ENCODE measurements at regions not wholly inside any gene's neighbourhood (a gene's known extent, or its start where the extent isn't known, plus 50 kb on each side); places are given as distances from the start of the nearest gene placed in this dataset.

- no peak for DNase-seq
Observed at GRCh38 chr5:158644301-158644700, 455.4 kb downstream of the EBF1 start.

GRCh38 chr5:158643840-158644239 is 455.9 kb downstream of the EBF1 start:
- DNase-seq, result no peak

DNA sequence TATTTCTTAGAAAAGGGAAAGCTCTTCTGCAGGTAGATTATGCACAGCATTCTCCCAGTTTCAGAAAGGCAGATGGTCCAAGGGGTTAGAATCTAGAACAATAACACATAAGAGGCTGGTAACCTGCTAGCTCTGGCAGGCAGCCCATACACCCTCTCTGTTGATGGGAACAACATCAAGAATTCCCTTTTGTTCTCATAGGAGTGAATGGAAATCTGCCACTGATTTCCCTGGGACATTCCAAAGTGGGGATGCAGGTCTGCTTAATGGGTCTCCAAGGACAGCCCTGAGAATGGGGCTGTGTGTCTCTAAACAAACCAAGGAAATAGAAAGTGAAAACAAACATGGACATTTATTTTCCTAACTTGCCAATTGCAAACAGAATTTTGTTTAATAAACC is 456.8 kb downstream of the EBF1 start:
- DNase-seq, result no peak

DNA sequence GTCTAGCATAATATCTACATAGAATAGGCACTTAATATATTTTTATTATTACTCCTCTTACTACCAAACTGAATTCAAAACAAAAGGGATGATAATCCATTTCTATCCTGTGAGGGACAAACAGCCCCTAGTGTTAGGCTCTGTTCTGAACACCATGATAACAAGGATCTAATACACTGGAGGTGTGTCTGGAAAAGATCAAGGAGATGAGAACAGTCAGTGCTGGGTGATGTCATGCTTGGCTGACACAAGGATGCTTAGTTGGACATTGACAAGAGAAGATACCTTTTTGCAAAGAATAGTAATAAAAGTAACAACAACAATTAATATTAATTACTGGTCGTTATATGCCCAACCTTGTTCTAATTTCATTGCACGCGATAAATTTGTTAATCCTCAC is 458.7 kb downstream of the EBF1 start:
- DNase-seq, result no peak

DNA sequence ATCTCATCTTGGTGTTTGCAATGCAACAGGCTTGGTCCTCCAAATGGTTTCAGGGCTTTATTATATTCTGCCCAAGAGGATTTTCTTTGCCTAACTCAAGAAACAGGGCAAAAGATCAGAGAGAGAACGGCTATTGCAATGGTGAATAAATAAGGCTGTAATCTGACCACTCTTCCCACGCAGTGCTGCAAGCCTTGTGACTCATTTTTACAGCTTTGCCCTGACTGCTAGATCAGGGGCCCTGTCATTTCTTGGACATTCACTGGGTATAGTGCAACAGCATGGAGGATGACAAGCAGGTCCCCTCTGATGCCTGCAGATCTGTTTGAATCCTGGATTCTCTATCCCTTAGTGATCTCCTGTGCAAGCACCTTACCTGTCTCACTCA is 459.1 kb downstream of the EBF1 start:
- no peak for DNase-seq

DNA sequence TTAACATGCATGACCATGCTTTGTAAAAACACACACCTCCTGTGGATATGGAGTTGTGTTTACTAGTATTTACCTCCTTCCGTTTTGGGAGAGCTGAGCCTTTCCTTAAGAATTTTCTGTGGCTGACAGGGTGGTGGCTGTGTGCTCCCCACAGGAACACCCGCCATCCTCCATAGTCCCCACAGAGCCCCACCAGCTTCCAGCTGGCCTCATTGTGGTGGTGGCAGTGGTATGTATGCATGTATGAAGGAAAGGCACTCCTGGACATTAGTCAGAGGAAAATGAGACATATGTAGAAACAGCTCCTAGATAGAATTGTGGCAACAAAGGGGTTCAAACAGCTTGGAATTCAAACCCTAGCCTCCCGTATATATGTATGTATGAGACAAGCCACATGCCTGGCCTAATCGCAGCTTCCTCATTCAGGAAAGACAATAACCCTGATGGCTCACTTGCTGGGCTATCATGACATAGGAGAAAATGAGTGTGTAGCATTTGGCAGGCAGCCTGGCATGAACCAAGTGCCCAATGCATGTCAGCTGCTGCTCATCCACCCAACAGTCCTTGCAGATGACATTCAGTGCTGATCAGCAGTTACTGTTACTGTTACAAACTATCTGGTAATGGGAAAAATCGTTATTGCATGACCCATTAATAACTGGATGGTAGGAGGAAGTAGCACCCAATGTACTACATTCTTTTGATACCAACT is 459.7 kb downstream of the EBF1 start:
- DNase-seq, result no peak

- peak; percentile 15 for DNase-seq
Observed at GRCh38 chr5:158638396-158638795, 461.3 kb downstream of the EBF1 start.

DNA sequence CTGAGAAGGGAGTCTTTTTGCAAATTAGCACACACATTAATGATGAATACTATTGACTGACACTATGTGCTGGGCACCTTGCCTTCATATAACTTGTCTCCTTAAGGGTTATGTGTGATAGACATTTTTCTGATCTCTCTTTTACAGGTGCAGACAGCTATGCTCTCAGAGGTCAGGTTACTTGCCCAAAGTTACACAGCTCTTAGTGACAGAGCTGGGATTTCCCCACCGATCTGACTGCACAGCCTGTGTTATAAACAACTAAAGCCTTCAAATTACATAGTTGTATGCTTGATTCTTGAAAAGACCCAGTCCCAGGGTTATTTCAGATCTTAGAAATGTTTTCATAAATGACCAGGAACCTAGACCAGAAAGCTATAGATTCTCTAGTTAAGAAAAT is 462.7 kb downstream of the EBF1 start:
- DNase-seq, result no peak

DNA sequence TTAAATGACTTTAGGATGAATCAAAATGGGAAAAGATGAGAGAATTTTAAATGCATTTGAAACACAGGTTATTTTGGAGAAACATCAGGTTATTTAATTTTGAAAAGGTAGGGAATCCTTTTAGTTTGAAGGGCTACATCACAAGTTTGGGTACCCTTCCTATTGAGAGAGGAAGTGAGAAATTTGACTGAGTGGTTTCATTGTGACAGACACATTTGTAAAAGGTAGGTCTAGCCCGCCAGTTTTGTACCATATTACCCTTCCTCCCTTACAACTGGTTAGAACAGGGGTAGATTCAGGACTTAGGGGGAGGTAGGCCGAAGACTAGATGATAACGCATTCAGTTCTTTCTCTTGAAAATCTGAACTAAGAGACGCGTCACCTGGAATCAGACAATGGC is 464.2 kb downstream of the EBF1 start:
- DNase-seq, result no peak

DNA sequence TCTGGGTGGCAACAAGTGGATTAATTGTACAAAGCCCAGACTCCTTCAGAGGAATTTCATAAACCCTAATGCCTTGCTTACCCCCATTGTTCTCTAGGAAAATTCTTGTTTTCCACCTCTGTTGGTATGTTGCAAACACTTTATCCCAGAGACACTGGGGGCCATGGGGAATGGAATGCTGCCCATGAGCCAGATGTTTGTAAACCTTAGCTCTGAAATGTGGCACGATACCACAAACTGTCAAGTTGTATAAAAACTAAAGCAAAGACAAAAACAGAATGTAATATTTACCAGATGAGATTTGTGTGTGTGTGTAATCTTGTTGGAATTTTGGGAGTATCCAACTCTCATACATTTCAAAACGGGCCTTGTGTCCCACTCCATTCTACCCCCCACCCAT is 465.0 kb downstream of the EBF1 start:
- no peak for DNase-seq

DNA sequence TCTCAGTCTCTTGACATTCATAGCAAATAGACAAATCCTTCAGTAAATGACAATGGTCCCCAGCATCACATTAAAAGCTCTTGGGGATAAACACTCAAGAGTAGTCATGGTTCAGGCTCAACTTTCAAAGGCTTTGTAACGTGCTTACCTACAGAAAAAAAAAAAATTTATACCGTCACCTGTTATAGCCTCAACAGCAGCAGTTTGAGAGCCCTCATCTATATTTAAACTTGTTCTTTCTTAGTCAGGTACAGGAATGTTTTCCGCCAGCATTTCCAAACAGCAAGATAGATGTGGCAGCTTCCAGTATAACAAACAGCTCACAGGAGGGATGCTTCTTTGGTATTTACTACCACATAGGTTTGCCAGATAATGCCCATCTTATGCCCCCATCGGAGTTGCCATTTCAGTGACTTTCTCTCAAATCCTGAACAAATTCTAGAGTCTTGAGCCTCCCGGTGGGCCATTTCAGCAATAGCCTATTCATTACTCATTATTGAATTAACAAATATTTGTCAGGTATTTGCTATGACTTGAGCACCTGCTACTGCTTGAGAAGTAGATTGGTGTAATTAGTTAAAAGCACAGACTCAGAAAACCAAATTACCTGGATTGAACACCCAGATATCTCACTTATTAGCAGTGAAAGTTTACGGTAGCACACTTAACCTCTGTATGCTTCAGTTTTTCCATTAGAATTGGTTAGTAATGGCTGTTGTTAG is 470.0 kb downstream of the EBF1 start:
- DNase-seq, result no peak

DNA sequence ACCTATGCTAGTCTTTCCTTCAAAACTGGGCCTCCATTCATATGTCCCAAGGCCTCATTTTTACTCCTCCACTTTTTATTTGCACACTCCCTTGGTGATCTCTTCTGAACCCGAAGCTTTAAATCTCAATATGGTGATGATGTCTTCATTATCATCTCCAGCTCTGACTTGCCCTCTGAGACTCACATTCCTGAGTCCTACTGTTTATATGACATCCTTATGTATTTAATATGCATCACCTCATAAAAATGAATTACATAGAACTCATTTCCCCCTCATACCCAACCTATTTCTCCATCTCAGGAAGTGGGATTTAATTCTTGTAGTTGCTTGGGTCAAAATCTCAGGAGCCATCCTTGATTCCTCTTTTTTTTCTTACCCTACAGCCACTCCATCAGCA is 473.0 kb downstream of the EBF1 start:
- no peak for DNase-seq

- DNase-seq, result no peak
Observed at GRCh38 chr5:158623971-158624370, 475.7 kb downstream of the EBF1 start.

GRCh38 chr5:158621391-158621790 is 478.3 kb downstream of the EBF1 start:
- no peak for DNase-seq

DNA sequence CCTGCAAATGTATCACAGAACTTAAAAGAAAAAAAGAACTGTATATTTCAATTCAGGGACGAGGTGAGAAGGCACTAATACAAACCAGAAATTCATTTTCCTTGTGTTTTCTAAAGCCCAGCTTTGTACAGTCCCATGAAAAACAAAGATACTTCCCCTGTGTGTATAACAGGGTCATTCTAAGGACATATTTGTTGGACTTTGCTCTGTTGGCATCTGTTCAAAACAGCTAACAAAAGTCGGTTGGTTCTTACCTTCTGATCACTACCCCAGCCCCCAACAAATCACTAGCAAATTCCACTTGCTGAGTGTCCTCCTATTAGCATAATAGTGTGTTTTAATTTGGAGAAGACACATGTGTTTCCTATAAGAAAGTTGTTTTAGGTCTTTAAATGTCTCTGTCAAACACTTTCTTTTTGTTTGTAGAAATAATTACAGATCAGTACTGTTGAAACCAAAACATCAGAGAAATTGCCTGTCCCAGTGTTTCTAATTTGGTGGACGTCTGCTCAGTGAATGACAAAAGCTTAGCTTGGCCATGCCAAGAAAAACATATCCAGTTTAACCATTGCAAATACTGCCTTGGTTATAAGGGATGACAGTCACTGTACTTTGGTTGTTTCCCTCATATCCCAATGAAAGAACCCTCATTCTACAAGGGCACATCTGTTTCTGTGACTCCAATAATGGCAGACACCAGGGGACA is 480.5 kb downstream of the EBF1 start:
- DNase-seq, result no peak

GRCh38 chr5:158618256-158618655 is 481.5 kb downstream of the EBF1 start:
- DNase-seq, result no peak

GRCh38 chr5:158616707-158617106 is 483.0 kb downstream of the EBF1 start:
- no peak for DNase-seq

DNA sequence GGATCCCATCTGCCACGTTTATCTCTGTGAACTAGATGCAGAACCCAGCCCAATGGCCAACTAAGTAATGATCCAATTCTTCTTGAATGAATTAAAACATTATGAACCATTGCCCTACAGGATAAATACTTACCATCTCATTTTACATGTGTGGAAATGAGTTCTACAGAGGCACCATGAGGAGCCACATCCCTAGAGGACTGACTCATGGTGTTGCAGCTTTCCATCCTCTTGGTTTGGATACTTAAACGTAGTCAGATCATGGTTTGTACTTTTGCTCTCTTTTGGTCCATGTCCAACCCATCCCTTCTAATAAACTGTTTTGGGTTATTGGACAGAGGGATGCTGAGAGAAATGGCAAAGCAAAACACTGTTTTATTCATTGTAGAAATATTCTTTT is 484.8 kb downstream of the EBF1 start:
- no peak for DNase-seq

DNA sequence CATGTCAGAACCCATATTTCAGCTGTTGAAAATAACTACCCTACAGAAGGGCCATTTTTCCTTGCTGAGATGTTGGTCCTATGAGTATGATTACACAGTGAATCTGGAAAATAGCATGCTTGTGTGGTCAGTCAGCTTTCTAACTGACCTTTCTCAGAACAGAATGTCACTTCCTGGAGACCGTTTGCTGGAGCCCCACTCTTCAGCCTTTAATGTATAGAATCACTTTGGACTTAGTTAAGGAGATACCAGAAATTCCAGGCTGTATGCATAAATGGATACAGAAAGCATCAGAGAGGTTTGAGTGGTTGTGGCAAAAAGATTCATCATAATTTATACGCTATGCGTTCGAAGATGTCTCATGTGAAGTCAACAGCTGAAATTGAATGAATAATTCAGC is 488.1 kb downstream of the EBF1 start:
- DNase-seq, result no peak

DNA sequence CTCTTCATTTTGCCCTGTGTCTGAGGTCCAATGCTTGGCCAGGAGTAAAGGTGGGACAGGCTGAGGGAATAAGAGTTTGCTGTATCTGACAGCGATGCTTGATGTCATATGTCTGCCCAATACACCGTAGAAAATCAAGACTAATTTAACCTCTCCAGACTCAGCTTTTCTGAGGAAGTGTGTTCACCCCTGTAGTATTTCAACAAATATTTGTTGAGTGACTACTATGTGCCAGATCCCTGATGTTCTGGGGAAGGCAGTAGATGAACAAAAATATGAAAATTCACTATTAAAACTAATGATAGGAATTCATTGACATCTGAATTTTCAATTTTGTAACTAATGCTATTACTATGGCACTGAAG is 489.7 kb downstream of the EBF1 start:
- no peak for DNase-seq

DNA sequence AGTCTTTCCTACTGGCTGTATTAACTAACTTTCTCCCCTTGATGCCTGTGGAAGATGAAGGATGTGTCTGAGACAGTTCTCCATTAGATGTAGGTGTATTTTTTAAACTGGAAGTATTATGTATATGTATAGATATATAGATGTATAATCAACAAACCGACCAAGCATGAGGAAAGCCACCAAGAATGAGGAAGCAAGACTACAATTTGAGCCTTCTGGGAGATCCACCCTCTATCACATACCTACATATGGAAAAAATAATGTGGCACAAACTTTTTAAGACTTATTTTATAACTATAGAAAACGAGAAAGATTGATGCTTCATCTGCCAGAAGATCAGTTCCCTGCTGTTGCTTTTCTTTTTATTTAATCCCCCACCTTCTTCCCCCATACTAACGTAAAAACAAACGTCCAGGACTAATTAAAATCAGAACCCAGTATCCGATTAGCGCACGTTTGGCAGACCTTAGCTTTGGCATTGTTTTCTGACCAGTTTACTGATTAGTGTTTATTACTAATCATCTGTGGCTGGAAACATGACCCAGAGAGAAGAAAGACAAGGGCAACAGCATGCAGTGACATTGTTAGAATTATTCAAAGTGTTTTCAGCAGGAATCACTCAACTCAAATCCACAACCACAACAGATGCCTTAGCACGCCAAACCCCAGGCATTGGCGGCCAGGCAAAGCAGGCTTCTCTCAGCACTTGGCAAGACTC is 490.2 kb downstream of the EBF1 start:
- DNase-seq, result no peak

GRCh38 chr5:158607088-158607487 is 492.6 kb downstream of the EBF1 start:
- no peak for DNase-seq

GRCh38 chr5:158606233-158606632 is 493.5 kb downstream of the EBF1 start:
- no peak for DNase-seq

GRCh38 chr5:158602981-158603380 is 496.7 kb downstream of the EBF1 start:
- no peak for DNase-seq

All from DMS79 (cell line).